ENCODE measurements at regions not wholly inside any gene's neighbourhood (a gene's known extent, or its start where the extent isn't known, plus 50 kb on each side); places are given as distances from the start of the nearest gene placed in this dataset.
"Not testable (repeated sequence)": the region's sequence is repeated elsewhere in the genome, so short reads cannot be mapped to it uniquely, and the experiment has no call there.

- BruUV-seq (replicated peaks); H3K4me3 ChIP-seq; H3K27ac ChIP-seq; H4K20me1 ChIP-seq (ENCODE audit: insufficient read depth); intact Hi-C loops (cut with micrococcal nuclease; ENCODE audit: unreplicated experiment); POLR2A ChIA-PET (ENCODE audit: unreplicated experiment); H3K27me3 ChIP-seq (ENCODE audit: insufficient read depth, low read depth); H3K9me3 ChIP-seq (ENCODE audit: insufficient read depth, low read depth); H2AFZ ChIP-seq; H3K36me3 ChIP-seq (ENCODE audit: low read depth); H3K9me2 ChIP-seq (ENCODE audit: insufficient read depth); H3F3A ChIP-seq (ENCODE audit: insufficient read depth, low read depth); CTCF ChIA-PET; H3K4me2 ChIP-seq; H3K79me2 ChIP-seq (ENCODE audit: low read depth); DNase-seq; H3K4me1 ChIP-seq (replicated peaks; ENCODE audit: insufficient read depth): not testable (repeated sequence)
Observed at GRCh38 chr10:109809954-109810353, 113.4 kb downstream of the XPNPEP1 start.

DNA sequence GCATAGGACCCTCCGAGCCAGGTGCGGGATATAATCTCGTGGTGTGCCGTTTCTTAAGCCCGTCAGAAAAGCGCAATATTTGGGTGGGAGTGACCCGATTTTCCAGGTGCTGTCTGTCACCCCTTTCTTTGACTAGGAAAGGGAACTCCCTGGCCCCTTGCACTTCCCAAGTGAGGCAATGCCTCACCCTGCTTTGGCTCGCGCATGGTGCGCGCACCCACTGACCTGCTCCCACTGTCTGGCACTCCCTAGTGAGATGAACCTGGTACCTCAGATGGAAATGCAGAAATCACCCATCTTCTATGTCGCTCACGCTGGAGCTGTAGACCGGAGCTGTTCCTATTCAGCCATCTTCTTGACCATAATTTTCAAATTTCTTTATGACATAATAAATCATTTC lies 122.1 kb downstream of the XPNPEP1 start:
- H3K4me1 ChIP-seq (replicated peaks; ENCODE audit: insufficient read depth); POLR2A ChIA-PET (ENCODE audit: unreplicated experiment); H2AFZ ChIP-seq; H3K9me2 ChIP-seq (ENCODE audit: insufficient read depth); H3K27me3 ChIP-seq (ENCODE audit: insufficient read depth, low read depth); H3F3A ChIP-seq (ENCODE audit: insufficient read depth, low read depth); H3K9me3 ChIP-seq (ENCODE audit: insufficient read depth, low read depth); H4K20me1 ChIP-seq (ENCODE audit: insufficient read depth); BruUV-seq (replicated peaks); H3K36me3 ChIP-seq (ENCODE audit: low read depth); intact Hi-C loops (cut with micrococcal nuclease; ENCODE audit: unreplicated experiment); CTCF ChIA-PET; H3K4me3 ChIP-seq; H3K4me2 ChIP-seq; H3K79me2 ChIP-seq (ENCODE audit: low read depth); H3K27ac ChIP-seq; DNase-seq: not testable (repeated sequence)

DNA sequence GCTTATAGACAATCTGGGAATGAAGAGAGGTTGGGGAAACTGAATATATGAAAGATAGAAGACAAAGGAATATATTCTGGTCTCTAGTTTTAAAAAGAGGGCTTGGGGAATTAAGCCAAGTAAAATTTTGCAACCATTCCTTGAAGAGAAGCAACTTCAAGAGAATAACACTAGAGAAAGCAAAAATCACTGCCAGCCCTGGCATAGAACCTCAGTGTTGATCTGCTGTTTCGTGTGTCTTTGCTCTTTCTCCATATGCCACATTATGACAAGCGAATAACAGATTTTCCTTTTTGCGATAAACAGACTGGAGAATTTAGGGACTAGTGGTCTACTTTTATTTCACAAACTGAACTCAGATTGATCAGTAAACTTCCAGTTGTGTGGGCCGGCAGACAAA lies 132.7 kb downstream of the XPNPEP1 start:
- H3K4me1 ChIP-seq (replicated peaks; ENCODE audit: insufficient read depth): no peaks in the 10 kb centered on the region
- H3K27me3 ChIP-seq (ENCODE audit: insufficient read depth, low read depth): no peaks in the 10 kb centered on the region
- no peaks in the 10 kb centered on the region for H3K79me2 ChIP-seq (ENCODE audit: low read depth)
- ChIA-PET CTCF (no interaction called here), POLR2A (ENCODE audit: unreplicated experiment) (no interaction called here)
- DNase-seq: no peak
- H3K9me3 ChIP-seq (ENCODE audit: insufficient read depth, low read depth): no peaks in the 10 kb centered on the region
- H2AFZ ChIP-seq: no peak overlapping the region
- intact Hi-C loops (cut with micrococcal nuclease; ENCODE audit: unreplicated experiment): no loop called here
- no peaks in the 10 kb centered on the region for H3K36me3 ChIP-seq (ENCODE audit: low read depth)
- no peak overlapping the region for H3K4me2 ChIP-seq
- no peaks in the 10 kb centered on the region for H3K9me2 ChIP-seq (ENCODE audit: insufficient read depth)
- TF ChIP-seq, protein P1, sequence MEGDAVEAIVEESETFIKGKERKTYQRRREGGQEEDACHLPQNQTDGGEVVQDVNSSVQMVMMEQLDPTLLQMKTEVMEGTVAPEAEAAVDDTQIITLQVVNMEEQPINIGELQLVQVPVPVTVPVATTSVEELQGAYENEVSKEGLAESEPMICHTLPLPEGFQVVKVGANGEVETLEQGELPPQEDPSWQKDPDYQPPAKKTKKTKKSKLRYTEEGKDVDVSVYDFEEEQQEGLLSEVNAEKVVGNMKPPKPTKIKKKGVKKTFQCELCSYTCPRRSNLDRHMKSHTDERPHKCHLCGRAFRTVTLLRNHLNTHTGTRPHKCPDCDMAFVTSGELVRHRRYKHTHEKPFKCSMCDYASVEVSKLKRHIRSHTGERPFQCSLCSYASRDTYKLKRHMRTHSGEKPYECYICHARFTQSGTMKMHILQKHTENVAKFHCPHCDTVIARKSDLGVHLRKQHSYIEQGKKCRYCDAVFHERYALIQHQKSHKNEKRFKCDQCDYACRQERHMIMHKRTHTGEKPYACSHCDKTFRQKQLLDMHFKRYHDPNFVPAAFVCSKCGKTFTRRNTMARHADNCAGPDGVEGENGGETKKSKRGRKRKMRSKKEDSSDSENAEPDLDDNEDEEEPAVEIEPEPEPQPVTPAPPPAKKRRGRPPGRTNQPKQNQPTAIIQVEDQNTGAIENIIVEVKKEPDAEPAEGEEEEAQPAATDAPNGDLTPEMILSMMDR (conservative IDR thresholded peaks at IDR 0.05): no peak
- no peak for TF ChIP-seq EZH2 (IDR thresholded peaks at IDR 0.05; ENCODE audit: low read depth)
- H4K20me1 ChIP-seq (ENCODE audit: insufficient read depth): no peaks in the 10 kb centered on the region
- no peak overlapping the region for H3K4me3 ChIP-seq
- no TSS peak for BruUV-seq (replicated peaks)
- no peak overlapping the region for H3K27ac ChIP-seq
- no peaks in the 10 kb centered on the region for H3F3A ChIP-seq (ENCODE audit: insufficient read depth, low read depth)

- ChIA-PET CTCF (no interaction called here), POLR2A (ENCODE audit: unreplicated experiment) (no interaction called here)
- Histone ChIP-seq H3F3A (ENCODE audit: insufficient read depth, low read depth) (no peaks in the 10 kb centered on the region), H3K4me2 (no peak overlapping the region), H3K36me3 (ENCODE audit: low read depth) (no peaks in the 10 kb centered on the region), H3K79me2 (ENCODE audit: low read depth) (no peaks in the 10 kb centered on the region), H3K9me2 (ENCODE audit: insufficient read depth) (no peaks in the 10 kb centered on the region), H3K4me1 (replicated peaks; ENCODE audit: insufficient read depth) (no peaks in the 10 kb centered on the region), H4K20me1 (ENCODE audit: insufficient read depth) (no peaks in the 10 kb centered on the region), H3K4me3 (no peak overlapping the region), H3K9me3 (ENCODE audit: insufficient read depth, low read depth) (no peaks in the 10 kb centered on the region), H3K27ac (no peak overlapping the region), H2AFZ (no peak overlapping the region), H3K27me3 (ENCODE audit: insufficient read depth, low read depth) (no peaks in the 10 kb centered on the region)
- DNase-seq: no peak
- intact Hi-C loops (cut with micrococcal nuclease; ENCODE audit: unreplicated experiment): no loop called here
- TF ChIP-seq, protein P1 (conservative IDR thresholded peaks at IDR 0.05): no peak
- TF ChIP-seq EZH2 (IDR thresholded peaks at IDR 0.05; ENCODE audit: low read depth): no peak
- BruUV-seq (replicated peaks): no TSS peak
Observed at GRCh38 chr10:109784236-109784635, 139.1 kb downstream of the XPNPEP1 start.

All from PC-9 (cell line).